ENCODE measurements at regions not wholly inside any gene's neighbourhood (a gene's known extent, or its start where the extent isn't known, plus 50 kb on each side); places are given as distances from the start of the nearest gene placed in this dataset.

DNA sequence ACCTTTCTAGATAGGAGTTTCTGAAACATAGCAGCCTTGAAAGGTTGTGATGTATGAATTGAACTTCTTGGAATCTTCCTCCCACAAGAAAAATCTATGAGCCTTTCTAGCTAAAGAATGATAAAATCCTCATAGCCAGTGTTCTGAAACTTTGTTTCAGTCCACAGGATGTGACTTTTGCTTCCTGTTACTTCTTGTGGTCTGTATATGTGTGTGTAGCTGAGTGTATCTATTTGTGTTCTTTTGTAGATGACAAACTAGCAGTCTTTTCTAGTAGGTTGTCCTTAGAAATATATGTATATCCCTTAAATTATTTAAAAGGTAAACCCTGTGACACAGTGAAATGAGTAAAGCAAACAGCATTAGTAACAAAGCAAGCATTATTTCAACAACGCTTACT, 188.8 kb downstream of the MRPS30 start:
- TF ChIP-seq HDGF (IDR thresholded peaks at IDR 0.05; ENCODE audit: borderline replicate concordance) = no peak
- no peak for TF ChIP-seq FOXM1 (IDR thresholded peaks at IDR 0.05; ENCODE audit: borderline replicate concordance)
- no peak for TF ChIP-seq LEF1 (IDR thresholded peaks at IDR 0.05; ENCODE audit: borderline replicate concordance)
- TF ChIP-seq TARDBP (IDR thresholded peaks at IDR 0.05) = no peak
- TF ChIP-seq BHLHE40 (IDR thresholded peaks at IDR 0.05; ENCODE audit: borderline replicate concordance) = no peak
- no peak for TF ChIP-seq SUZ12 (IDR thresholded peaks at IDR 0.05)

Data from HEK293T (cell line).